Right kidney (tissue), 1 donor: ENCODE measurements at regions not wholly inside any gene's neighbourhood (a gene's known extent, or its start where the extent isn't known, plus 50 kb on each side); places are given as distances from the start of the nearest gene placed in this dataset.
"Not testable (repeated sequence)": the region's sequence is repeated elsewhere in the genome, so short reads cannot be mapped to it uniquely, and the experiment has no call there.

Experiments used
- DNase-seq: peaks from one replicate; pipeline ENCODE4 v3.0.0-alpha.2; 2016

GRCh38 chr6:40882323-40882997 is 156.6 kb downstream of the UNC5CL start:
- no peak for DNase-seq

GRCh38 chr6:40881501-40881900 is 157.5 kb downstream of the UNC5CL start:
- no peak for DNase-seq

GRCh38 chr6:40880906-40881305 is 158.1 kb downstream of the UNC5CL start:
- DNase-seq = no peak

GRCh38 chr6:40879169-40879568 is 159.9 kb downstream of the UNC5CL start:
- DNase-seq = no peak

- DNase-seq = no peak
These were observed 161.7 kb downstream of the UNC5CL start for GRCh38 chr6:40877362-40877761.

- DNase-seq = no peak
These were observed 162.7 kb downstream of the UNC5CL start for GRCh38 chr6:40876336-40876735.

GRCh38 chr6:40874495-40874894 is 164.5 kb downstream of the UNC5CL start:
- DNase-seq = no peak

GRCh38 chr6:40871424-40871823 is 167.6 kb downstream of the UNC5CL start:
- no peak for DNase-seq

GRCh38 chr6:40868089-40868865 is 170.7 kb downstream of the UNC5CL start:
- DNase-seq = not testable (repeated sequence)

- DNase-seq = not testable (repeated sequence)
These were observed 171.5 kb downstream of the UNC5CL start for GRCh38 chr6:40867527-40867926.

- not testable (repeated sequence) for DNase-seq
These were observed 173.8 kb downstream of the UNC5CL start for GRCh38 chr6:40865259-40865658.

- DNase-seq = no peak
These were observed 178.6 kb downstream of the UNC5CL start for GRCh38 chr6:40860443-40860842.

- DNase-seq = no peak
These were observed 182.8 kb downstream of the UNC5CL start for GRCh38 chr6:40856271-40856670.

- DNase-seq = no peak
These were observed 183.7 kb downstream of the UNC5CL start for GRCh38 chr6:40855168-40855880.

GRCh38 chr6:40854592-40854991 is 184.4 kb downstream of the UNC5CL start:
- DNase-seq = no peak

GRCh38 chr6:40852779-40853373 is 186.1 kb downstream of the UNC5CL start:
- no peak for DNase-seq

- no peak for DNase-seq
These were observed 189.5 kb downstream of the UNC5CL start for GRCh38 chr6:40849546-40849945.

- DNase-seq = no peak
These were observed 190.0 kb downstream of the UNC5CL start for GRCh38 chr6:40848868-40849514.

- no peak for DNase-seq
These were observed 191.0 kb downstream of the UNC5CL start for GRCh38 chr6:40848038-40848437.

- peak; percentile 26 for DNase-seq
These were observed 193.5 kb downstream of the UNC5CL start for GRCh38 chr6:40845553-40845952.

- no peak for DNase-seq
These were observed 194.8 kb downstream of the UNC5CL start for GRCh38 chr6:40844246-40844645.

GRCh38 chr6:40841721-40842120 is 197.3 kb downstream of the UNC5CL start:
- no peak for DNase-seq
